ENCODE measurements at regions not wholly inside any gene's neighbourhood (a gene's known extent, or its start where the extent isn't known, plus 50 kb on each side); places are given as distances from the start of the nearest gene placed in this dataset.

DNA sequence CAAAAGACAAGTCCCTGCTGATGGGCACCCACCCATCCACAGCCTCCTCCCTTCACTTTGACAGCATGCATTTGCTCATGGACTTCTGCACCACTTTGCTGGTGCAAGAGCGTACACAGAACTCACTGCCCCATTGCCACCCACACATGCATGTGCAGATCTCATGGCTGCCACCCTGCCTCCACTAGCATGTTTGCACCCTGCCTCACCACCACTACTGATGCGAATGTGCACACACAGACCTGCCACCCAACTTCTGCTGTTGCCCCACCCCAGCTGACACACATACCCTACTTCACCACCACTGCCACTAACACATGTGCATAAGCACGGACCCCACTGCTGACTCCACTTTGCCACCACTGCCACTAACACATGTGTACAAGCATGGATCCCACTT lies 64.9 kb upstream of the EYS start:
- TF ChIP-seq, protein P1, sequence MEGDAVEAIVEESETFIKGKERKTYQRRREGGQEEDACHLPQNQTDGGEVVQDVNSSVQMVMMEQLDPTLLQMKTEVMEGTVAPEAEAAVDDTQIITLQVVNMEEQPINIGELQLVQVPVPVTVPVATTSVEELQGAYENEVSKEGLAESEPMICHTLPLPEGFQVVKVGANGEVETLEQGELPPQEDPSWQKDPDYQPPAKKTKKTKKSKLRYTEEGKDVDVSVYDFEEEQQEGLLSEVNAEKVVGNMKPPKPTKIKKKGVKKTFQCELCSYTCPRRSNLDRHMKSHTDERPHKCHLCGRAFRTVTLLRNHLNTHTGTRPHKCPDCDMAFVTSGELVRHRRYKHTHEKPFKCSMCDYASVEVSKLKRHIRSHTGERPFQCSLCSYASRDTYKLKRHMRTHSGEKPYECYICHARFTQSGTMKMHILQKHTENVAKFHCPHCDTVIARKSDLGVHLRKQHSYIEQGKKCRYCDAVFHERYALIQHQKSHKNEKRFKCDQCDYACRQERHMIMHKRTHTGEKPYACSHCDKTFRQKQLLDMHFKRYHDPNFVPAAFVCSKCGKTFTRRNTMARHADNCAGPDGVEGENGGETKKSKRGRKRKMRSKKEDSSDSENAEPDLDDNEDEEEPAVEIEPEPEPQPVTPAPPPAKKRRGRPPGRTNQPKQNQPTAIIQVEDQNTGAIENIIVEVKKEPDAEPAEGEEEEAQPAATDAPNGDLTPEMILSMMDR (IDR thresholded peaks at IDR 0.05; ENCODE audit: unreplicated experiment) = no peak
- Mint-ChIP-seq H3K36me3 (ENCODE audit: insufficient read depth, unreplicated experiment) (no peaks in the 10 kb centered on the region), H3K4me3 (ENCODE audit: low read depth, unreplicated experiment) (no peak overlapping the region), H3K9me3 (ENCODE audit: low read depth, unreplicated experiment) (peaks cover 11% of the 10 kb centered on the region), H3K27ac (ENCODE audit: unreplicated experiment) (no peak overlapping the region), H3K4me1 (ENCODE audit: low read depth, unreplicated experiment) (no peaks in the 10 kb centered on the region), H3K27me3 (ENCODE audit: unreplicated experiment) (no peaks in the 10 kb centered on the region)
- intact Hi-C loops (cut with micrococcal nuclease; ENCODE audit: unreplicated experiment) = no loop called here
- no TSS peak for BruUV-seq (replicated peaks)
- no peak for DNase-seq
- CTCF ChIA-PET = no interaction called here

DNA sequence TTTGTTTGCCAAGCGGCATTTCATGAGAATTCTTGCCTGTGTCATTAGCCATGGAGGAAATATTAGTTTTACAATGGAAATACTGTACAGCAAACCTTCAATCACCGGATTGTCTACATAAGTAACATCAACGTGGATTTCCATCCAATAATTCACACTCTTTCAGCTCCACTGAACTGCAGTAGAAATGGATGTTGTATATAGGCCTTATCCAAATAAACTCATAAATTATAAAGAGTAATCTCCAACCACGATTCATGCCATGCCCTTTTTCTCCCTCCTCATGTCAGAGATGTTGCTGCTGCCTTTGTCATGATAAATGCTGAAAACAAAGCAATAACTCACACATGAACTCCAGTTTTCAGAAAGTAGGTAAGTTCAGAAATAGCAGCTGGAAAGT lies 54.9 kb upstream of the EYS start:
- TF ChIP-seq, protein P1 (IDR thresholded peaks at IDR 0.05; ENCODE audit: unreplicated experiment) = no peak
- no TSS peak for BruUV-seq (replicated peaks)
- Mint-ChIP-seq H3K9me3 (ENCODE audit: low read depth, unreplicated experiment) (peaks cover 8% of the 10 kb centered on the region), H3K4me1 (ENCODE audit: low read depth, unreplicated experiment) (no peaks in the 10 kb centered on the region), H3K27ac (ENCODE audit: unreplicated experiment) (no peak overlapping the region), H3K4me3 (ENCODE audit: low read depth, unreplicated experiment) (no peak overlapping the region), H3K27me3 (ENCODE audit: unreplicated experiment) (no peaks in the 10 kb centered on the region), H3K36me3 (ENCODE audit: insufficient read depth, unreplicated experiment) (no peaks in the 10 kb centered on the region)
- DNase-seq = no peak
- CTCF ChIA-PET = no interaction called here
- intact Hi-C loops (cut with micrococcal nuclease; ENCODE audit: unreplicated experiment) = no loop called here

DNA sequence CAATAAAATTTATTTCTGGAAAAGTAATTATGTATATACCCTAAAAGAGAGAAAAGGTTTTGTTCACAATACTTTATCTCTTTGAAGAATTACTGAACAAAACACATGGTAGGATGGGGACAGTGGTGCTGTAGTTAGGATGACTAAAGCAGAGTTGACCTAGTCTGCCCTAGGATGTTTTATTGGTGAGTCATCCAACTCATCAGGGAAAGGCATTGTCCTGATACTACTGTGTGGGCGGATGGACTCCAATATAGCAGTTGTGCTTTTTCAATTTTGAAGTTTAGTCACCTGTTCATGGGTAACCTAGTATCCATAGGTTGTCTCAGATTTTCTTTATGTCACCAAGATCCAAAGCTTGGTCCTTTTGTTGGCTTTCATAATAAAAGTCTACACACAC lies 53.3 kb upstream of the EYS start:
- TF ChIP-seq, protein P1 (IDR thresholded peaks at IDR 0.05; ENCODE audit: unreplicated experiment) = no peak
- Mint-ChIP-seq H3K27me3 (ENCODE audit: unreplicated experiment) (no peaks in the 10 kb centered on the region), H3K27ac (ENCODE audit: unreplicated experiment) (no peak overlapping the region), H3K4me3 (ENCODE audit: low read depth, unreplicated experiment) (no peak overlapping the region), H3K9me3 (ENCODE audit: low read depth, unreplicated experiment) (peaks cover 8% of the 10 kb centered on the region), H3K36me3 (ENCODE audit: insufficient read depth, unreplicated experiment) (no peaks in the 10 kb centered on the region), H3K4me1 (ENCODE audit: low read depth, unreplicated experiment) (no peaks in the 10 kb centered on the region)
- no peak for DNase-seq
- BruUV-seq (replicated peaks) = no TSS peak
- intact Hi-C loops (cut with micrococcal nuclease; ENCODE audit: unreplicated experiment) = no loop called here
- CTCF ChIA-PET = no interaction called here

All from Calu3 (cell line).